Brain microvascular endothelial cell (primary cell): ENCODE measurements at regions not wholly inside any gene's neighbourhood (a gene's known extent, or its start where the extent isn't known, plus 50 kb on each side); places are given as distances from the start of the nearest gene placed in this dataset.
A peak's percentile ranks its signal among the peaks of the same experiment; 100 is the strongest.

Experiments used
- DNase-seq: peaks from one replicate; pipeline ENCODE4 v3.0.0-alpha.2; 2020
- H3K27ac ChIP-seq: fragments of 250-450 bp; sonication (Bioruptor Pico); 2 replicates; pipeline ENCODE4 v1.5.1; 2020; ENCODE audit warnings: mild to moderate bottlenecking, moderate library complexity
- H3K27me3 ChIP-seq: fragments of 250-450 bp; sonication (Bioruptor Pico); replicated peaks from 2 replicates; pipeline ENCODE4 v1.5.1; 2020; ENCODE audit warnings: mild to moderate bottlenecking
- H3K36me3 ChIP-seq: fragments of 250-450 bp; sonication (Bioruptor Pico); replicated peaks from 2 replicates; pipeline ENCODE4 v1.5.1; 2020; ENCODE audit warnings: mild to moderate bottlenecking
- H3K4me3 ChIP-seq: 2 replicates; pipeline ENCODE4 v1.5.1; 2011; ENCODE audit warnings: low read depth, mild to moderate bottlenecking, control low read depth, low read length, moderate library complexity
- CTCF ChIP-seq: IDR thresholded peaks from 2 replicates; pipeline ENCODE4 v1.5.1; 2011; ENCODE audit warnings: low read depth, mild to moderate bottlenecking, moderate library complexity, low read length, control low read depth, inconsistent platforms; ENCODE audit errors: missing control alignments
- in situ Hi-C: cut with HindIII; loops from 2 replicates; pipeline ENCODE4 v1.10.0; 2017; ENCODE audit warnings: low sequenced_read_pairs, low pct_ligation_motif_present

- Histone ChIP-seq H3K36me3 (no peaks in the 10 kb centered on the region), H3K27ac (no peak overlapping the region), H3K4me3 (no peak overlapping the region), H3K27me3 (no peaks in the 10 kb centered on the region)
- TF ChIP-seq CTCF, result peak; percentile 25
- no peak for DNase-seq
- in situ Hi-C loops, result no loop called here
Measured at GRCh38 chr2:198471291-198471690, 666.9 kb downstream of the PLCL1 start.

GRCh38 chr2:198468136-198468535 lies 663.7 kb downstream of the PLCL1 start:
- Histone ChIP-seq H3K36me3 (no peaks in the 10 kb centered on the region), H3K27ac (no peak overlapping the region), H3K27me3 (no peaks in the 10 kb centered on the region), H3K4me3 (no peak overlapping the region)
- no peak for TF ChIP-seq CTCF
- in situ Hi-C loops, result no loop called here
- no peak for DNase-seq

GRCh38 chr2:198465970-198466369 lies 661.6 kb downstream of the PLCL1 start:
- no peak for DNase-seq
- TF ChIP-seq CTCF, result no peak
- H3K27ac ChIP-seq, result no peak overlapping the region
- H3K4me3 ChIP-seq, result no peak overlapping the region
- H3K36me3 ChIP-seq, result no peaks in the 10 kb centered on the region
- H3K27me3 ChIP-seq, result no peaks in the 10 kb centered on the region
- in situ Hi-C loops, result no loop called here

GRCh38 chr2:198456418-198456817 lies 652.0 kb downstream of the PLCL1 start:
- TF ChIP-seq CTCF, result no peak
- H3K27ac ChIP-seq, result no peak overlapping the region
- no peak for DNase-seq
- H3K36me3 ChIP-seq, result no peaks in the 10 kb centered on the region
- in situ Hi-C loops, result no loop called here
- H3K27me3 ChIP-seq, result no peaks in the 10 kb centered on the region
- no peak overlapping the region for H3K4me3 ChIP-seq

- H3K36me3 ChIP-seq, result no peaks in the 10 kb centered on the region
- TF ChIP-seq CTCF, result no peak
- in situ Hi-C loops, result no loop called here
Measured at GRCh38 chr2:198453866-198454265, 649.5 kb downstream of the PLCL1 start.

GRCh38 chr2:198452327-198452726 lies 647.9 kb downstream of the PLCL1 start:
- no peak overlapping the region for H3K4me3 ChIP-seq
- no peaks in the 10 kb centered on the region for H3K36me3 ChIP-seq
- in situ Hi-C loops, result no loop called here
- H3K27me3 ChIP-seq, result no peaks in the 10 kb centered on the region
- H3K27ac ChIP-seq, result no peak overlapping the region
- no peak for TF ChIP-seq CTCF
- DNase-seq, result no peak

More at GRCh38 chr2:198453866-198454265, 649.5 kb downstream of the PLCL1 start:
- no peak overlapping the region for H3K27ac ChIP-seq
- DNase-seq, result no peak
- no peak overlapping the region for H3K4me3 ChIP-seq
- H3K27me3 ChIP-seq, result no peaks in the 10 kb centered on the region
